ENCODE measurements at regions not wholly inside any gene's neighbourhood (a gene's known extent, or its start where the extent isn't known, plus 50 kb on each side); places are given as distances from the start of the nearest gene placed in this dataset.

DNA sequence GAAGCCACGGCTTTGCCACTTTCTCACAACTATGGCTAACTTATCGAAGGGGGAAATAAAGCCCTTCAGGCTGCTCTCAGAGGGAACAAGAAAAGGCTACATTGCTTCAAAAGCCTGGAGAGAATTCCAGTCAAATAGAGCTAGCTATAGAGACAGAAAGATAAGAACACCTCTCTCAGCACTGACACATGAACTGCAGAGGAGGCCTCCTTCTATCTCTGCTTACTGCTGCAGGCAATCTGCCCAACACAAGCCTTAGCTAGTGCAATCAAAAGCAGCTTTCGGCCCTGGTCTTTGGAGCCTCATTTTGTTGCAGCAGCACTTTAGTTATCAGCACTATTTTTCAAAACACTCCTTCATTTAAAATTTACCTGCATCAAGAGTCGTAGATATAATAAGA, 118.4 kb upstream of the ROBO1 start:
- Histone ChIP-seq H3K9me3 (no peaks in the 10 kb centered on the region), H3K4me1 (peaks cover 13% of the 10 kb centered on the region), H3K36me3 (no peaks in the 10 kb centered on the region), H3K4me3 (ENCODE audit: low read depth, low read length) (0 out of 2 replicates have a peak overlapping the region, but pooled peaks have one; percentile 2), H3K27me3 (no peaks in the 10 kb centered on the region)
- DNase-seq: peak; percentile 63
- TF ChIP-seq, protein P1, sequence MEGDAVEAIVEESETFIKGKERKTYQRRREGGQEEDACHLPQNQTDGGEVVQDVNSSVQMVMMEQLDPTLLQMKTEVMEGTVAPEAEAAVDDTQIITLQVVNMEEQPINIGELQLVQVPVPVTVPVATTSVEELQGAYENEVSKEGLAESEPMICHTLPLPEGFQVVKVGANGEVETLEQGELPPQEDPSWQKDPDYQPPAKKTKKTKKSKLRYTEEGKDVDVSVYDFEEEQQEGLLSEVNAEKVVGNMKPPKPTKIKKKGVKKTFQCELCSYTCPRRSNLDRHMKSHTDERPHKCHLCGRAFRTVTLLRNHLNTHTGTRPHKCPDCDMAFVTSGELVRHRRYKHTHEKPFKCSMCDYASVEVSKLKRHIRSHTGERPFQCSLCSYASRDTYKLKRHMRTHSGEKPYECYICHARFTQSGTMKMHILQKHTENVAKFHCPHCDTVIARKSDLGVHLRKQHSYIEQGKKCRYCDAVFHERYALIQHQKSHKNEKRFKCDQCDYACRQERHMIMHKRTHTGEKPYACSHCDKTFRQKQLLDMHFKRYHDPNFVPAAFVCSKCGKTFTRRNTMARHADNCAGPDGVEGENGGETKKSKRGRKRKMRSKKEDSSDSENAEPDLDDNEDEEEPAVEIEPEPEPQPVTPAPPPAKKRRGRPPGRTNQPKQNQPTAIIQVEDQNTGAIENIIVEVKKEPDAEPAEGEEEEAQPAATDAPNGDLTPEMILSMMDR (IDR thresholded peaks at IDR 0.05; ENCODE audit: low read depth, low read length): no peak

DNA sequence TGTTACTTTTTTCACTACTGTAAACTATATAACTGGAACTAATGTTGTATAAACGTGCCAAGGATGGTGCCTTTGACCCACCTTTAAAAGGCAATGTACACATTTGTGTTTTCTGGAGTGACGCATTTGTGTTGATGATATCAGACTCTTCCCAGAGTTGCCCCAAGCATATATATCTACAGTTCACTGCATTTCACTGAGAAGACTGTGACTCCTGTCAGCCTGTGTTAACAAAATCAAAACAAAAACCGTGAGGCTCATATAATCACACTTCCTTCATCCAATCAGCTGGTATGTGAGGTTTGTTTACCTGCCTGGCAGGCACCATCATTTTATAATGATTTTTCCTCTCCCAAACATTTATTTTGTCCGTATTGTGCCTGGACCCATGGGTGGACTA, 117.6 kb upstream of the ROBO1 start:
- no peak overlapping the region for H3K4me3 ChIP-seq (ENCODE audit: low read depth, low read length)
- DNase-seq: no peak
- H3K9me3 ChIP-seq: no peaks in the 10 kb centered on the region
- H3K4me1 ChIP-seq: peaks cover 13% of the 10 kb centered on the region
- H3K36me3 ChIP-seq: no peaks in the 10 kb centered on the region
- TF ChIP-seq, protein P1 (IDR thresholded peaks at IDR 0.05; ENCODE audit: low read depth, low read length): no peak
- H3K27me3 ChIP-seq: no peaks in the 10 kb centered on the region

- no peaks in the 10 kb centered on the region for H3K9me3 ChIP-seq
- TF ChIP-seq, protein P1 (IDR thresholded peaks at IDR 0.05; ENCODE audit: low read depth, low read length): no peak
These were observed 116.6 kb upstream of the ROBO1 start for GRCh38 chr3:79884354-79884753.

GRCh38 chr3:79881431-79881830, 113.6 kb upstream of the ROBO1 start:
- DNase-seq: no peak
- no peaks in the 10 kb centered on the region for H3K36me3 ChIP-seq
- no peak overlapping the region for H3K4me3 ChIP-seq (ENCODE audit: low read depth, low read length)
- H3K4me1 ChIP-seq: peaks cover 9% of the 10 kb centered on the region; the same call in 1 of the 2 replicates
- no peaks in the 10 kb centered on the region for H3K27me3 ChIP-seq
- no peaks in the 10 kb centered on the region for H3K9me3 ChIP-seq
- TF ChIP-seq, protein P1 (IDR thresholded peaks at IDR 0.05; ENCODE audit: low read depth, low read length): no peak

More at GRCh38 chr3:79884354-79884753, 116.6 kb upstream of the ROBO1 start:
- Histone ChIP-seq H3K4me1 (peaks cover 13% of the 10 kb centered on the region), H3K27me3 (no peaks in the 10 kb centered on the region), H3K36me3 (no peaks in the 10 kb centered on the region), H3K4me3 (ENCODE audit: low read depth, low read length) (no peak overlapping the region)
- DNase-seq: no peak

GRCh38 chr3:79878708-79879107, 110.9 kb upstream of the ROBO1 start:
- Histone ChIP-seq H3K4me3 (ENCODE audit: low read depth, low read length) (no peak overlapping the region), H3K4me1 (no peaks in the 10 kb centered on the region; the same call in 1 of the 2 replicates), H3K36me3 (no peaks in the 10 kb centered on the region), H3K27me3 (no peaks in the 10 kb centered on the region), H3K9me3 (no peaks in the 10 kb centered on the region)
- TF ChIP-seq, protein P1 (IDR thresholded peaks at IDR 0.05; ENCODE audit: low read depth, low read length): no peak
- no peak for DNase-seq

DNA sequence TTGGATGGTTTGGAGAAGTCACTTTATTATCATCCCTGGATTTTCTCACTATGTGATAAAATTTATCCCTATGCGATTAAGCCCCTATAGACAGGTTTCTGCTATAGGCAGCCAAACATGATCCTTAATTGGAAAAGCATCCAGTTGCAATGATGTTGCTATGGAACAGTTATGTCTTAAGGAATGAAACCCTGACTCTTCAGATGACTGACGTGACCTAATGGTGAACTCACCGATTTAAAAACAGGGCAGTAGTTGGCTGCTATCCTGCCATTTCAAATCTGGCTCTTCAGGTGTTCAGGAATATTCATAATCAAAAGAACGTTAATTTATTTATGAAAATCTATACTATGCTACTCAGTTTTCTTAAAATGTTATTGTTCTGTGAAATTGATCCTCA, 106.8 kb upstream of the ROBO1 start:
- Histone ChIP-seq H3K36me3 (no peaks in the 10 kb centered on the region), H3K27me3 (no peaks in the 10 kb centered on the region), H3K4me1 (no peaks in the 10 kb centered on the region; the same call in 1 of the 2 replicates), H3K9me3 (no peaks in the 10 kb centered on the region), H3K4me3 (ENCODE audit: low read depth, low read length) (no peak overlapping the region)
- TF ChIP-seq, protein P1 (IDR thresholded peaks at IDR 0.05; ENCODE audit: low read depth, low read length): no peak
- DNase-seq: no peak

Data from BE2C (cell line).